Mesendoderm (in vitro differentiated cells): ENCODE measurements at regions not wholly inside any gene's neighbourhood (a gene's known extent, or its start where the extent isn't known, plus 50 kb on each side); places are given as distances from the start of the nearest gene placed in this dataset. TPM values are rescaled to one million over a fixed set of nuclear protein-coding genes. Genes with fewer than 3 reads are reported as not detected.

ENCODE experiments used
- small RNA-seq: library from polyadenylated mRNA; stranded (forward); fragments of <200 nt; extraction: miRNeasy Mini kit (QIAGEN cat#:217004); gene quantifications from one replicate; pipeline ENCODE3, GENCODE V24; 2013; ENCODE audit not compliant: insufficient read depth

Small RNA genes in the stretch of these regions (small RNA-seq; reads per million reads assigned to genes)
- gene AC090502.2, result not detected
- gene RF00096, result not detected
- gene RNU6-1012P, result not detected
